B cell (primary cell): ENCODE measurements at regions not wholly inside any gene's neighbourhood (a gene's known extent, or its start where the extent isn't known, plus 50 kb on each side); places are given as distances from the start of the nearest gene placed in this dataset.
"Not testable (repeated sequence)": the region's sequence is repeated elsewhere in the genome, so short reads cannot be mapped to it uniquely, and the experiment has no call there.

Source experiments
- ATAC-seq: fragments of 200-7000 bp; cut with Tn5 transposase; one replicate; pipeline ENCODE4 v1.10.0; 2021; ENCODE audit warnings: low read depth, mild to moderate bottlenecking, moderate number of reproducible peaks, moderate library complexity
- CTCF ChIA-PET: fragments of 350-600 bp; sonication (Branson Sonifier 250); formaldehyde crosslinking; loops from one replicate; lab custom pipeline; 2021; ENCODE audit warnings: antibody characterized with exemption, inconsistent platforms; lab: Charles Lee
- POLR2A ChIA-PET: fragments of 350-600 bp; sonication (Branson Sonifier 250); formaldehyde crosslinking; loops from one replicate; lab custom pipeline; 2021; ENCODE audit warnings: antibody characterized with exemption; lab: Charles Lee
- DNase-seq: peaks from one replicate; pipeline ENCODE4 v3.0.0; 2013
- H2AFZ ChIP-seq: 2 replicates; pipeline ENCODE4 v1.6.1; 2012; ENCODE audit warnings: mild to moderate bottlenecking, low read depth, low read length; ENCODE audit not compliant: insufficient read depth, poor library complexity, severe bottlenecking
- H3K27ac ChIP-seq, 2 donors: 1 replicate in 1 of 2; 2 replicates in 1 of 2; pipeline ENCODE4 v1.5.1; 2012 to 2013; ENCODE audit warnings: low read length in 2 of 2, mild to moderate bottlenecking in 2 of 2, moderate library complexity in 1 of 2
- H3K27me3 ChIP-seq, 4 experiments: fragments of 200-600 bp in 1 of 4; sonication (generic) in 1 of 4; replicated peaks in 1 of 4; 1 replicate in 2 of 4; 2 replicates in 2 of 4; pipeline versions ENCODE4 v1.6.1 to v1.7.0; 2013 to 2016; ENCODE audit warnings: low read length in 3 of 4, mild to moderate bottlenecking in 2 of 4, mixed read lengths in 1 of 4, moderate library complexity in 1 of 4; ENCODE audit not compliant: insufficient read depth in 4 of 4, control insufficient read depth in 3 of 4; ENCODE audit errors: control extremely low read depth in 1 of 4
- H3K36me3 ChIP-seq, 2 experiments: replicated peaks in 1 of 2; 1 replicate in 1 of 2; 2 replicates in 1 of 2; pipeline versions ENCODE4 v1.6.1 to v1.7.1; 2013; ENCODE audit warnings: low read length in 1 of 2; ENCODE audit not compliant: insufficient read depth in 2 of 2, control insufficient read depth in 1 of 2; ENCODE audit errors: control extremely low read depth in 1 of 2, extremely low read depth in 1 of 2
- H3K4me1 ChIP-seq, 2 donors: fragments of 200-600 bp in 1 of 2; sonication (generic) in 1 of 2; 1 replicate in 1 of 2; 2 replicates in 1 of 2; pipeline versions ENCODE4 v1.5.1 to v1.6.1; 2013 to 2017; ENCODE audit warnings: low read length in 2 of 2; ENCODE audit not compliant: control insufficient read depth in 2 of 2, insufficient read depth in 2 of 2
- H3K4me2 ChIP-seq: replicated peaks from 2 replicates; pipeline ENCODE3; 2012; ENCODE audit warnings: mild to moderate bottlenecking, low read depth, low read length; ENCODE audit not compliant: poor library complexity, severe bottlenecking
- H3K4me3 ChIP-seq, 5 experiments: fragments of 200-600 bp in 1 of 5; sonication (generic) in 1 of 5; 1 replicate in 3 of 5; 2 replicates in 2 of 5; pipeline versions ENCODE4 v1.5.1 to v1.7.0; 2011 to 2016; ENCODE audit warnings: low read length in 4 of 5, mild to moderate bottlenecking in 4 of 5, low read depth in 2 of 5, control low read depth in 1 of 5, moderate library complexity in 1 of 5; ENCODE audit not compliant: insufficient read depth in 1 of 5; ENCODE audit errors: control extremely low read depth in 1 of 5, extremely low read depth in 1 of 5
- H3K79me2 ChIP-seq: fragments of 200-600 bp; sonication (generic); one replicate; pipeline ENCODE4 v1.6.0; 2016; ENCODE audit warnings: low read length; ENCODE audit not compliant: control insufficient read depth, insufficient read depth
- H3K9ac ChIP-seq: fragments of 200-600 bp; sonication (generic); 2 replicates; pipeline ENCODE4 v1.6.1; 2017; ENCODE audit warnings: mild to moderate bottlenecking, low read length, moderate library complexity
- H3K9me3 ChIP-seq, 3 donors: one replicate each; pipeline versions ENCODE4 v1.6.1 to v1.7.1; 2013; ENCODE audit warnings: low read length in 2 of 3; ENCODE audit not compliant: control insufficient read depth in 2 of 3, insufficient read depth in 1 of 3; ENCODE audit errors: control extremely low read depth in 1 of 3
- H4K20me1 ChIP-seq: 2 replicates; pipeline ENCODE4 v1.6.0; 2012; ENCODE audit warnings: mild to moderate bottlenecking, low read length; ENCODE audit not compliant: insufficient read depth, control insufficient read depth, poor library complexity, severe bottlenecking
- H3K27ac Mint-ChIP-seq: one replicate; pipeline ENCODE4 v1.8.0; 2021; ENCODE audit warnings: mixed read lengths
- H3K27me3 Mint-ChIP-seq: one replicate; pipeline ENCODE4 v1.8.0; 2021; ENCODE audit warnings: mixed read lengths
- H3K4me1 Mint-ChIP-seq: one replicate; pipeline ENCODE4 v1.8.0; 2021; ENCODE audit warnings: mixed read lengths
- H3K4me3 Mint-ChIP-seq: one replicate; pipeline ENCODE4 v1.8.0; 2021; ENCODE audit warnings: mixed read lengths
- H3K9me3 Mint-ChIP-seq: one replicate; pipeline ENCODE4 v1.8.0; 2022; ENCODE audit warnings: mixed read lengths; ENCODE audit not compliant: insufficient read depth
- EZH2 ChIP-seq: IDR thresholded peaks from 2 replicates; pipeline ENCODE4 v1.6.1; 2012; ENCODE audit warnings: borderline replicate concordance, low read depth, mild to moderate bottlenecking, moderate library complexity, low read length; ENCODE audit not compliant: insufficient read depth, poor library complexity, severe bottlenecking
- WGBS: methylation state at CpG from one replicate; pipeline ENCODE4 v1.1.5; 2013; ENCODE audit warnings: missing lambda C conversion rate; ENCODE audit not compliant: insufficient coverage; 5-methylcytosine and 5-hydroxymethylcytosine counted together
- intact Hi-C: fragments of 100-400 bp; cut with micrococcal nuclease; formaldehyde crosslinking; loops from one replicate; pipeline ENCODE4 v1.10.0; 2022
- TF ChIP-seq, protein P1 (sequence below): fragments of 200-600 bp; IDR thresholded peaks from one replicate; pipeline ENCODE4 v1.8.0; 2022; ENCODE audit warnings: antibody characterized with exemption, mild to moderate bottlenecking

DNA sequence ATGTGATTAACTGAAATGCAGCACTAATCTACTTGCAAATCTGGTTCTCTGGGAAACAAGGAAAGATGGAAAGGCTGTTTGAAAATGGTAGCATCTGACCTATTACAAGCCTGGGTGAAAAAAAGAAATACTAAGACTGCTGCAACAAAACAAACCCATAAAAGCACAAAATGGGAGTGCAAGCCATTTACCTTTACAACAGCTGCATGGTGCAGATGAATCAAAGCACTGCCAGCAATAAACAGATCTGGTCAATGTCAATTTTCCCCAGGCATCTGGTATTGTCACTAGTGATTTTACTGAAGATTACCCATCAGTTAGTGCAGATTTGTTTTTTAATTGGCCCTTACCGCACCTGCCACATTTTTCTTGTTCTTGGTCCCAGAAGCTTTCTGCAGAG is 1341.7 kb downstream of the PLA2G4A start:
- DNase-seq (no peak), ATAC-seq (no peak)
- Histone ChIP-seq H2AFZ (no peak overlapping the region), H3K79me2 (no peaks in the 10 kb centered on the region), H3K36me3 (no peaks in the 10 kb centered on the region), H3K27me3 (no peaks in the 10 kb centered on the region), H3K27ac (no peak overlapping the region), H3K9me3 (no peaks in the 10 kb centered on the region), H3K9ac (no peak overlapping the region), H4K20me1 (no peaks in the 10 kb centered on the region), H3K4me1 (no peaks in the 10 kb centered on the region), H3K4me3 (no peak overlapping the region), H3K4me2 (no peak overlapping the region)
- no CpG with 5 or more reads among the region's 1 CpG for WGBS
- Mint-ChIP-seq H3K27me3 (no peaks in the 10 kb centered on the region), H3K9me3 (peaks cover 4% of the 10 kb centered on the region), H3K27ac (no peak overlapping the region), H3K4me3 (no peak overlapping the region), H3K4me1 (no peaks in the 10 kb centered on the region)
- TF ChIP-seq, protein P1, sequence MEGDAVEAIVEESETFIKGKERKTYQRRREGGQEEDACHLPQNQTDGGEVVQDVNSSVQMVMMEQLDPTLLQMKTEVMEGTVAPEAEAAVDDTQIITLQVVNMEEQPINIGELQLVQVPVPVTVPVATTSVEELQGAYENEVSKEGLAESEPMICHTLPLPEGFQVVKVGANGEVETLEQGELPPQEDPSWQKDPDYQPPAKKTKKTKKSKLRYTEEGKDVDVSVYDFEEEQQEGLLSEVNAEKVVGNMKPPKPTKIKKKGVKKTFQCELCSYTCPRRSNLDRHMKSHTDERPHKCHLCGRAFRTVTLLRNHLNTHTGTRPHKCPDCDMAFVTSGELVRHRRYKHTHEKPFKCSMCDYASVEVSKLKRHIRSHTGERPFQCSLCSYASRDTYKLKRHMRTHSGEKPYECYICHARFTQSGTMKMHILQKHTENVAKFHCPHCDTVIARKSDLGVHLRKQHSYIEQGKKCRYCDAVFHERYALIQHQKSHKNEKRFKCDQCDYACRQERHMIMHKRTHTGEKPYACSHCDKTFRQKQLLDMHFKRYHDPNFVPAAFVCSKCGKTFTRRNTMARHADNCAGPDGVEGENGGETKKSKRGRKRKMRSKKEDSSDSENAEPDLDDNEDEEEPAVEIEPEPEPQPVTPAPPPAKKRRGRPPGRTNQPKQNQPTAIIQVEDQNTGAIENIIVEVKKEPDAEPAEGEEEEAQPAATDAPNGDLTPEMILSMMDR = no peak
- no peak for TF ChIP-seq EZH2
- intact Hi-C loops = no loop called here
- ChIA-PET POLR2A (no interaction called here), CTCF (no interaction called here)

- CTCF ChIA-PET = no interaction called here
- Histone ChIP-seq H4K20me1 (no peaks in the 10 kb centered on the region), H3K9me3 (no peaks in the 10 kb centered on the region), H3K4me1 (no peaks in the 10 kb centered on the region), H3K79me2 (no peaks in the 10 kb centered on the region), H3K9ac (no peak overlapping the region), H3K27me3 (no peaks in the 10 kb centered on the region), H3K36me3 (no peaks in the 10 kb centered on the region), H2AFZ (no peak overlapping the region), H3K4me3 (no peak overlapping the region), H3K4me2 (no peak overlapping the region), H3K27ac (no peak overlapping the region)
- Mint-ChIP-seq H3K4me1 (no peaks in the 10 kb centered on the region), H3K4me3 (no peak overlapping the region), H3K27me3 (no peaks in the 10 kb centered on the region), H3K9me3 (peaks cover 4% of the 10 kb centered on the region), H3K27ac (no peak overlapping the region)
- no peak for ATAC-seq
- WGBS = no CpG with 5 or more reads among the region's 1 CpG
- DNase-seq = no peak
- POLR2A ChIA-PET = no interaction called here
- TF ChIP-seq EZH2 = no peak
- TF ChIP-seq, protein P1 = no peak
- intact Hi-C loops = no loop called here
These were observed 1342.2 kb downstream of the PLA2G4A start for GRCh38 chr1:188170935-188171334.

- H3K4me1 Mint-ChIP-seq, POLR2A ChIA-PET, ATAC-seq, H4K20me1 ChIP-seq, H3K27me3 Mint-ChIP-seq, H3K9me3 ChIP-seq, H3K4me3 Mint-ChIP-seq, H3K27me3 ChIP-seq, H2AFZ ChIP-seq, H3K79me2 ChIP-seq, H3K4me2 ChIP-seq, H3K4me3 ChIP-seq, H3K36me3 ChIP-seq, H3K27ac ChIP-seq, H3K9me3 Mint-ChIP-seq, CTCF ChIA-PET, intact Hi-C loops, DNase-seq, H3K27ac Mint-ChIP-seq, H3K4me1 ChIP-seq, H3K9ac ChIP-seq: not testable (repeated sequence)
- WGBS = 98% methylated on average over 4 of the region's 10 CpGs
These were observed 1353.3 kb downstream of the PLA2G4A start for GRCh38 chr1:188182063-188182462.
